ENCODE measurements at regions not wholly inside any gene's neighbourhood (a gene's known extent, or its start where the extent isn't known, plus 50 kb on each side); places are given as distances from the start of the nearest gene placed in this dataset.

DNA sequence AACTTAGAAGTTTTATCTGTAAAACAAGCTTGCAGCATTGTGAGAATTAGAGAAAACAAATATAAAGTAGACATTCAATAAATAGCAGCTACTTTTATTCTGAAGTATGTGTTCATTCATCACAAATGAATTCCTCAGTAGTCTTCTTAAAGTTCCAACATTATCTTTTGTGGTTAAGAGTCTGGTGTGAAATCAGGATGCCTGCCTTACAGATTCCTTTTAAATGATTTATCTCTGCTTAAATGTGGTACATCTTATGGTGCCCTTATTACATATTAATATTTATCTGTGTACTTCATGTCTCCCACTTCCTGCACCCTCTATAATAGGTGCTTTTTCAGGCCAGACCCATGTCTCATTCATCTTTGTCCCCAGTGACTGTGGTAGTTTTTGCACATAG lies 595.0 kb downstream of the STK39 start:
- no peaks in the 10 kb centered on the region for H3K27me3 ChIP-seq (replicated peaks in 1 of 4; ENCODE audit: control insufficient read depth in 3 of 4, extremely low read depth in 1 of 4, insufficient read depth in 3 of 4, low read length in 3 of 4)
- H3K4me2 ChIP-seq (ENCODE audit: insufficient read depth in 1 of 2, low read depth in 2 of 2, low read length in 2 of 2), result no peak overlapping the region
- no peak overlapping the region for H4K5ac ChIP-seq (ENCODE audit: insufficient read length, low read depth, low read length)
- DNase-seq (ENCODE audit: low read depth in 1 of 2, low spot score in 2 of 2) (no peak), FAIRE-seq (no peak)
- H3K4ac ChIP-seq (replicated peaks; ENCODE audit: insufficient read length, low read depth, low read length), result no peak overlapping the region
- H3K27ac ChIP-seq (ENCODE audit: low read depth, low read length), result no peak overlapping the region
- H3K9me3 ChIP-seq (ENCODE audit: insufficient read depth in 2 of 2, low read depth in 1 of 2, low read length in 1 of 2), result no peaks in the 10 kb centered on the region
- H3K4me1 ChIP-seq (replicated peaks in 1 of 4; ENCODE audit: control insufficient read depth in 3 of 4, insufficient read depth in 4 of 4, low read length in 3 of 4), result peaks cover 0 to 4% (median 0%) of the 10 kb centered on the region in 4 experiments; a peak in 1 of 7 replicates
- no peak overlapping the region for H4K8ac ChIP-seq (ENCODE audit: extremely low read depth, insufficient read depth, low read length)
- no peak overlapping the region for H3K23ac ChIP-seq (ENCODE audit: insufficient read length)
- H3K36me3 ChIP-seq (ENCODE audit: control insufficient read depth in 2 of 4, insufficient read depth in 4 of 4, low read length in 3 of 4), result peaks cover 0 to 3% (median 0%) of the 10 kb centered on the region in 4 experiments; a peak in 1 of 8 replicates
- H3K9ac ChIP-seq (replicated peaks in 1 of 4; ENCODE audit: extremely low read depth in 1 of 4, low read depth in 3 of 4, low read length in 3 of 4), result no peak overlapping the region
- no peak overlapping the region for H2BK12ac ChIP-seq (ENCODE audit: low read depth, low read length)
- ChIA-PET CTCF (ENCODE audit: partially characterized antibody) (interaction anchor here (1.1 kb wide), 2 partner anchors 8 to 468 kb away, joined by 3 read pairs; no protein-coding TSS in a partner anchor), POLR2A (ENCODE audit: partially characterized antibody) (no interaction called here)
- H4K20me1 ChIP-seq (replicated peaks in 1 of 2; ENCODE audit: control insufficient read depth in 1 of 2, insufficient read depth in 2 of 2, low read length in 2 of 2), result no peaks in the 10 kb centered on the region
- H2AFZ ChIP-seq (ENCODE audit: low read length), result no peak overlapping the region
- H4K91ac ChIP-seq (replicated peaks; ENCODE audit: insufficient read length, low read length), result no peak overlapping the region
- H2BK120ac ChIP-seq (replicated peaks; ENCODE audit: low read depth, low read length), result no peak overlapping the region
- no peak overlapping the region for H3K56ac ChIP-seq (replicated peaks; ENCODE audit: insufficient read length, low read depth, low read length)
- no peak overlapping the region for H2BK20ac ChIP-seq (ENCODE audit: low read length)
- no peak overlapping the region for H2BK15ac ChIP-seq (ENCODE audit: low read length)
- no peaks in the 10 kb centered on the region for H3K79me2 ChIP-seq (ENCODE audit: control insufficient read depth in 1 of 2, insufficient read depth in 2 of 2, low read length in 2 of 2)
- H2AK5ac ChIP-seq (ENCODE audit: low read depth, low read length), result no peak overlapping the region
- no peaks in the 10 kb centered on the region for H3K23me2 ChIP-seq (ENCODE audit: low read depth, low read length)
- H3K14ac ChIP-seq (ENCODE audit: insufficient read length), result no peak overlapping the region
- no peak overlapping the region for H2BK5ac ChIP-seq (ENCODE audit: low read depth, low read length)
- H3K79me1 ChIP-seq (ENCODE audit: low read depth, low read length), result no peaks in the 10 kb centered on the region
- H3K4me3 ChIP-seq (ENCODE audit: extremely low read depth in 1 of 4, insufficient read depth in 2 of 4, low read depth in 3 of 4, low read length in 4 of 4), result no peak overlapping the region
- no peak overlapping the region for H3K18ac ChIP-seq (ENCODE audit: extremely low read depth, low read length)
- TF ChIP-seq, protein P1, sequence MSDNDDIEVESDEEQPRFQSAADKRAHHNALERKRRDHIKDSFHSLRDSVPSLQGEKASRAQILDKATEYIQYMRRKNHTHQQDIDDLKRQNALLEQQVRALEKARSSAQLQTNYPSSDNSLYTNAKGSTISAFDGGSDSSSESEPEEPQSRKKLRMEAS (IDR thresholded peaks at IDR 0.05), result no peak
- TF ChIP-seq TBP (IDR thresholded peaks at IDR 0.05; ENCODE audit: low read depth, low read length) (no peak), CEBPB (IDR thresholded peaks at IDR 0.05; ENCODE audit: low read depth, low read length) (no peak), JUN (IDR thresholded peaks at IDR 0.05; ENCODE audit: low read depth, low read length) (no peak), RAD21 (IDR thresholded peaks at IDR 0.05 in 1 of 2, conservative IDR thresholded peaks at IDR 0.05 in 1 of 2; ENCODE audit: low read depth in 2 of 2, low read length in 2 of 2) (no peak), SP4 (IDR thresholded peaks at IDR 0.05; ENCODE audit: low read length) (no peak), CTBP2 (IDR thresholded peaks at IDR 0.05; ENCODE audit: borderline replicate concordance, insufficient read depth, insufficient read length, low read length) (no peak), TEAD4 (IDR thresholded peaks at IDR 0.05; ENCODE audit: low read depth, low read length) (no peak), TCF12 (IDR thresholded peaks at IDR 0.05; ENCODE audit: low read depth, low read length) (no peak), TAF1 (IDR thresholded peaks at IDR 0.05; ENCODE audit: low read depth, low read length) (no peak), MAFK (IDR thresholded peaks at IDR 0.05; ENCODE audit: low read depth, low read length) (no peak), EP300 (IDR thresholded peaks at IDR 0.05; ENCODE audit: borderline replicate concordance in 1 of 2, low read depth in 2 of 2, low read length in 2 of 2) (no peak), GABPA (IDR thresholded peaks at IDR 0.05; ENCODE audit: borderline replicate concordance, insufficient read depth, low read length) (no peak), PHF8 (conservative IDR thresholded peaks at IDR 0.05; ENCODE audit: low read depth, low read length) (no peak)
- TF ChIP-seq, protein P2, sequence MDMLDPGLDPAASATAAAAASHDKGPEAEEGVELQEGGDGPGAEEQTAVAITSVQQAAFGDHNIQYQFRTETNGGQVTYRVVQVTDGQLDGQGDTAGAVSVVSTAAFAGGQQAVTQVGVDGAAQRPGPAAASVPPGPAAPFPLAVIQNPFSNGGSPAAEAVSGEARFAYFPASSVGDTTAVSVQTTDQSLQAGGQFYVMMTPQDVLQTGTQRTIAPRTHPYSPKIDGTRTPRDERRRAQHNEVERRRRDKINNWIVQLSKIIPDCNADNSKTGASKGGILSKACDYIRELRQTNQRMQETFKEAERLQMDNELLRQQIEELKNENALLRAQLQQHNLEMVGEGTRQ (IDR thresholded peaks at IDR 0.05; ENCODE audit: low read length), result no peak
